ENCODE measurements at regions not wholly inside any gene's neighbourhood (a gene's known extent, or its start where the extent isn't known, plus 50 kb on each side); places are given as distances from the start of the nearest gene placed in this dataset.

DNA sequence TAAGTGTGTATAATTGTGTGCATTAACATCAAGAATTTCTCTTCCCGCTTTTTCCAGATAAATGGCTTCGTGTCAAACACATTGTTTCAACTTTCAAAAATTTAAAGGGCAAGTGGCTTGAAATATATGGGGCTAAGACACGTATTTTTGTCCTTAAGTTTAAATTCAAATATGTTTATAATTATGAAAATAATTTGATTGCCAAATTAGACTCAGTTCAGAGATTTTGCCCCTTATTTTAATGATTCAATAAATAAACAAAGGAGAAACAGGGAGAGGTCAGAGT lies 1159.2 kb upstream of the MIR17HG start:
- Histone ChIP-seq H3K36me3 (ENCODE audit: control insufficient read depth, insufficient read depth, low read length) (no peaks in the 10 kb centered on the region), H3K9me3 (ENCODE audit: control insufficient read depth, low read length) (no peaks in the 10 kb centered on the region), H2AFZ (no peak overlapping the region), H3K27me3 (ENCODE audit: control insufficient read depth, insufficient read depth, low read length) (no peaks in the 10 kb centered on the region), H3K9ac (no peak overlapping the region), H3K79me2 (no peaks in the 10 kb centered on the region), H3K4me2 (ENCODE audit: low read length) (no peak overlapping the region), H3K4me1 (no peaks in the 10 kb centered on the region), H3K4me3 (ENCODE audit: low read depth, low read length) (no peak overlapping the region), H3K27ac (no peak overlapping the region)
- TF ChIP-seq, protein P1, sequence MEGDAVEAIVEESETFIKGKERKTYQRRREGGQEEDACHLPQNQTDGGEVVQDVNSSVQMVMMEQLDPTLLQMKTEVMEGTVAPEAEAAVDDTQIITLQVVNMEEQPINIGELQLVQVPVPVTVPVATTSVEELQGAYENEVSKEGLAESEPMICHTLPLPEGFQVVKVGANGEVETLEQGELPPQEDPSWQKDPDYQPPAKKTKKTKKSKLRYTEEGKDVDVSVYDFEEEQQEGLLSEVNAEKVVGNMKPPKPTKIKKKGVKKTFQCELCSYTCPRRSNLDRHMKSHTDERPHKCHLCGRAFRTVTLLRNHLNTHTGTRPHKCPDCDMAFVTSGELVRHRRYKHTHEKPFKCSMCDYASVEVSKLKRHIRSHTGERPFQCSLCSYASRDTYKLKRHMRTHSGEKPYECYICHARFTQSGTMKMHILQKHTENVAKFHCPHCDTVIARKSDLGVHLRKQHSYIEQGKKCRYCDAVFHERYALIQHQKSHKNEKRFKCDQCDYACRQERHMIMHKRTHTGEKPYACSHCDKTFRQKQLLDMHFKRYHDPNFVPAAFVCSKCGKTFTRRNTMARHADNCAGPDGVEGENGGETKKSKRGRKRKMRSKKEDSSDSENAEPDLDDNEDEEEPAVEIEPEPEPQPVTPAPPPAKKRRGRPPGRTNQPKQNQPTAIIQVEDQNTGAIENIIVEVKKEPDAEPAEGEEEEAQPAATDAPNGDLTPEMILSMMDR (IDR thresholded peaks at IDR 0.05), result no peak

DNA sequence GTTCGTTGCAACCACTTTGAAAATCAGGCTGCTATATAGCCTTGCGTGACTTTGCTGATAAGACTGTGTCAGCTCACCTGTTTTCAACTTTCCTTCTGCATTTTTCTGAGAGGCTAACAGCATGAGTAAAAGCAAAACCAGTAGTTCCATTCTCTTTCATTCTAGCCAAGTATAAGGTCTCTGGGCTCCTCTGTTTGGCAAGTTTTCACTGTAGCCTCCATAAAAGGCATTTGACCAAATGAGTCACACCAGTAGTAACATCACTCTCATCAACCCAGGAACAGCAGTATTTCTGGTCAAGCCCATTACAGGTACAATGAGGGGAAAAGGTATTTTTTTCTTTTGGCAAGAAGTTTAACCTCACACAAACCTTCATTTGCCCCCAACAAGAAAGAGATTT lies 1149.8 kb upstream of the MIR17HG start:
- H3K27ac ChIP-seq, result no peak overlapping the region
- H3K9ac ChIP-seq, result no peak overlapping the region
- no peak overlapping the region for H3K4me3 ChIP-seq (ENCODE audit: low read depth, low read length)
- no peaks in the 10 kb centered on the region for H3K79me2 ChIP-seq
- no peaks in the 10 kb centered on the region for H3K4me1 ChIP-seq
- no peaks in the 10 kb centered on the region for H3K9me3 ChIP-seq (ENCODE audit: control insufficient read depth, low read length)
- TF ChIP-seq, protein P1 (IDR thresholded peaks at IDR 0.05), result no peak
- no peak overlapping the region for H3K4me2 ChIP-seq (ENCODE audit: low read length)
- H3K36me3 ChIP-seq (ENCODE audit: control insufficient read depth, insufficient read depth, low read length), result no peaks in the 10 kb centered on the region
- H3K27me3 ChIP-seq (ENCODE audit: control insufficient read depth, insufficient read depth, low read length), result no peaks in the 10 kb centered on the region
- no peak overlapping the region for H2AFZ ChIP-seq

DNA sequence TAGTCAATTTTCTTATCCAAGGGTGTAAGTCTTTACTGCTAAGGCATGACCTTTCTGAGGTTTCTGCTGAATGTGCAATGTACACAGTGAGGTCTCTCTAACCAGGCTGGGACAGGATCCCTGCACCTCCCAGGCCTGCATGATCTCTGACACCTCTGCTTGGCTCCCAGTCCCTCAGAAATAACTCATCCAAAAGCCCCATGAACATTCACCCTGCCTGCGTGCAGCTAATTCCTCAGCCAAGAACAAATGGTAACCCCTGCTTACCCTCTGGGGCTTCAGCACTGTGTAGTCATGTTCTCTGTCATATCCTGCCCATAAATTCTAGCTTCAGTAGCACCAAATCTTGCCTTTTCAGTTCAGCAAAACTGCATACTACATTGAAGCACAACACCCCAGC lies 1146.3 kb upstream of the MIR17HG start:
- TF ChIP-seq, protein P1 (IDR thresholded peaks at IDR 0.05), result no peak
- no peaks in the 10 kb centered on the region for H3K36me3 ChIP-seq (ENCODE audit: control insufficient read depth, insufficient read depth, low read length)

DNA sequence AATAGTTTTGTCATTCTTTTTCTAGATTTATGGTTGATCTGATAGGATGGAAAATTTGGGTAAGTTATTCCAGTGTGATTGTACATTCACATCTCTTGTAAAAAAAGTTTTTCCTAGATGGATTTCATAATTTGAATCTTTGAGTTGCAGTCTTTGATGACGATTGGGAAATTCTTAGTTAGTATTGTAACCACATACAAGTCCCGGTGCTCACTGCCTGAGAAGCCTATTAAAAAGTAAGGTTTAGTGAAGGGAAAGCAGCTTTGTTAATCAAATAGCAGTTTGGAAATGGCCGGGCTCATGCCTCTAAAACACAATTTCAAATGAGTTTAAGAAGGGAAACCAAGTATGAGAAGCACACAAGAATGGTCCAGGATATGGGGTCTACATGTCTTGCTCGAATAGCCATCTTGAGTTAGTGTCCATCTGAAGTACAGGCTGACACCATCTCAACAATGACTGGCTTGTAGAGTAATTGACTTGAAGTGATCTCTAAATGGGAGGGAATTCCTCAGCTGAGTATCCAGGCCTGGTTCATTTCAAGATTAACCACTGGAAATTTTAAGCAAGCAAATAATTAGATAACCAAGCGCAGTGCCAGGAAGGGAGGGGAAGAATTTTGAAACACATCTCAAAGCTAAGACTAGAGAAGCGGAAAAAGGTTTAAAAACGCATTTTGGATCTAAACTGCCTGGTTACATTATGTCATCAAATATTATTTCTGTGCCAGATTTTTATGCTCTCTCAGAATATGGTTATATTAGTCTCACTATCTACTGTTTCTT lies 1145.6 kb upstream of the MIR17HG start:
- H3K4me3 ChIP-seq (ENCODE audit: low read depth, low read length), result no peak overlapping the region
- no peak overlapping the region for H2AFZ ChIP-seq
- H3K27me3 ChIP-seq (ENCODE audit: control insufficient read depth, insufficient read depth, low read length), result no peaks in the 10 kb centered on the region
- no peaks in the 10 kb centered on the region for H3K36me3 ChIP-seq (ENCODE audit: control insufficient read depth, insufficient read depth, low read length)
- no peak overlapping the region for H3K27ac ChIP-seq
- H3K4me2 ChIP-seq (ENCODE audit: low read length), result no peak overlapping the region
- no peaks in the 10 kb centered on the region for H3K79me2 ChIP-seq
- no peak overlapping the region for H3K9ac ChIP-seq
- H3K9me3 ChIP-seq (ENCODE audit: control insufficient read depth, low read length), result no peaks in the 10 kb centered on the region
- TF ChIP-seq, protein P1 (IDR thresholded peaks at IDR 0.05), result no peak
- no peaks in the 10 kb centered on the region for H3K4me1 ChIP-seq

More for the DNA sequence above, 1146.3 kb upstream of the MIR17HG start:
- no peak overlapping the region for H2AFZ ChIP-seq
- H3K4me2 ChIP-seq (ENCODE audit: low read length), result no peak overlapping the region
- H3K27ac ChIP-seq, result no peak overlapping the region
- no peaks in the 10 kb centered on the region for H3K79me2 ChIP-seq
- no peaks in the 10 kb centered on the region for H3K9me3 ChIP-seq (ENCODE audit: control insufficient read depth, low read length)
- no peak overlapping the region for H3K9ac ChIP-seq
- H3K4me3 ChIP-seq (ENCODE audit: low read depth, low read length), result no peak overlapping the region
- no peaks in the 10 kb centered on the region for H3K4me1 ChIP-seq
- no peaks in the 10 kb centered on the region for H3K27me3 ChIP-seq (ENCODE audit: control insufficient read depth, insufficient read depth, low read length)

DNA sequence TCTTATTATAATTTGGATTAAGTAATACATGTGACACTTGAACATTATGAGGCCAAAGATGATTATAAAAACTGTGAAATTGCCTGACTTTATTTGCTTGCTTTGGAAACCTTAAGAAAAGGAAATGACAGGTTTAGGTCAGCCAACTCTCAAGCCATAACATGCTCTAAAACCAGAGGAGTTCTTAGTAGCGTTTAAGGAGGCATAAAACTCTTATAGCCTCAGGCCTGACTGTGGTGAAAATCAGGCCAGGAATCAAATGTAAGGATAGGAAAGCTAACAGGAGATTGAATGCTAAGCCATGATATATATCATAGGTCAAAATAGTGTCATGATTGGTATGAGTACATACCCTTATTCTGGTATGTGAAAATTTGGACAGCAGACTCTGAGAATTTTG lies 1142.4 kb upstream of the MIR17HG start:
- H2AFZ ChIP-seq, result no peak overlapping the region
- H3K4me2 ChIP-seq (ENCODE audit: low read length), result no peak overlapping the region
- no peaks in the 10 kb centered on the region for H3K79me2 ChIP-seq
- no peaks in the 10 kb centered on the region for H3K27me3 ChIP-seq (ENCODE audit: control insufficient read depth, insufficient read depth, low read length)
- no peak overlapping the region for H3K27ac ChIP-seq
- H3K4me1 ChIP-seq, result no peaks in the 10 kb centered on the region
- H3K9ac ChIP-seq, result no peak overlapping the region
- TF ChIP-seq, protein P1 (IDR thresholded peaks at IDR 0.05), result no peak
- no peaks in the 10 kb centered on the region for H3K9me3 ChIP-seq (ENCODE audit: control insufficient read depth, low read length)
- H3K36me3 ChIP-seq (ENCODE audit: control insufficient read depth, insufficient read depth, low read length), result no peaks in the 10 kb centered on the region
- no peak overlapping the region for H3K4me3 ChIP-seq (ENCODE audit: low read depth, low read length)

Measured in parathyroid adenoma (tissue), 2 donors.